ENCODE measurements at regions not wholly inside any gene's neighbourhood (a gene's known extent, or its start where the extent isn't known, plus 50 kb on each side); places are given as distances from the start of the nearest gene placed in this dataset.

DNA sequence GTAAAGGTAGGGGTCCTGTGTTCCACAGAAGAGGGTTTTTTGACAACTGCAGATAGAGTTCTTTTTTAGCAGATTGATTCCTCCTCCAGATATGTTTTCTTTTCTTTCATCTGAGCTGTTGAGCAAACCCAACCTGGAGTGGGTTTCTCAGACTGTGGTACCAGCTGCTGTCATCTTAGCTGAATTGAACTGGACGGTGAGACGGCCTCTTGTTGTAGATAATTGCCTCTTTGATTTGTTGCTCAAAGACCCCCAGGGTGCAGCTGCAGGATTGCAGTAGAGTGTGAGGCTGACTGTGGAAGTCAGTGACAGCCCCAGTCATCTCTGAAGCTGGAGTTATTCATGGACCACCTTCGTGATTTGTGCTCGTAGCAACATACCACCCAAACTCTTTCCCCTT, 317.7 kb downstream of the AACS start:
- no peak for TF ChIP-seq EP300 (IDR thresholded peaks at IDR 0.05; ENCODE audit: borderline replicate concordance)
- no peak for TF ChIP-seq TAF1 (IDR thresholded peaks at IDR 0.05; ENCODE audit: low read depth)
- no peak for TF ChIP-seq YY1 (IDR thresholded peaks at IDR 0.05; ENCODE audit: low read depth)
- TF ChIP-seq, protein P1, sequence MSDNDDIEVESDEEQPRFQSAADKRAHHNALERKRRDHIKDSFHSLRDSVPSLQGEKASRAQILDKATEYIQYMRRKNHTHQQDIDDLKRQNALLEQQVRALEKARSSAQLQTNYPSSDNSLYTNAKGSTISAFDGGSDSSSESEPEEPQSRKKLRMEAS (IDR thresholded peaks at IDR 0.05) = no peak
